ENCODE measurements at regions not wholly inside any gene's neighbourhood (a gene's known extent, or its start where the extent isn't known, plus 50 kb on each side); places are given as distances from the start of the nearest gene placed in this dataset.

DNA sequence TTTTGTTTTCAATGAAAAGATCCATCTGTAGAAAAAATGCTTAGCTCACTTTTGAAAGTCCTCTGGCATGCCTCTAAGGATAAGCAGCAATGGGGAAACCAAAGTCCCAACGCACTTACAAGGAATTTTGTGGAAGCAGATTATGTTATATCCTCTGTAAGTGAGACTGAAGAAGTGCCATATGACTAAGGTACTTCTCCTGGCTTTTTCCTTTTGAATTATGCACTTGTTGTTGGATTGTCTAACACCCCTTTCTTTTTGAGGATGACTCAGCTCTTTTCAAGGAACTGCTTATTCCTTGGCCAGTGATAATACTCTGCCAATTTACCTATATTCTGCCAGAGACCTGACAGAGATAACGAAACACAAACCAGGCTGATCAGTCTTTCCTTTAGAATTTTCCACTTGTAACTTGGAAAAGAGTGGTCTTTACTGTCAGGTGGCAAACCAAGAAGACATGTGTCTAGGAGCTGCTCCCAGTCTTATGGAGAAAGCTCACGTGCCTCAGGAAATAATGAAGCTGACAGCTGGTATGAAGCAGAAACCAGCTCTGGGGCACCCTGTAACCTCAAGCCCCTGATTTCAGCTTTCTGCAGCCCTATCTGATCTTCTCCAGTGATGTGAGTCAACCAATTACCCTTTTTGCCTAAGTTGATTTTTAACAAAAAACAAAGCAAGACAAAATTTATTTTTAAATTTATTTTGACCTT is 290.8 kb upstream of the FBXL7 start:
- TF ChIP-seq, protein P1, sequence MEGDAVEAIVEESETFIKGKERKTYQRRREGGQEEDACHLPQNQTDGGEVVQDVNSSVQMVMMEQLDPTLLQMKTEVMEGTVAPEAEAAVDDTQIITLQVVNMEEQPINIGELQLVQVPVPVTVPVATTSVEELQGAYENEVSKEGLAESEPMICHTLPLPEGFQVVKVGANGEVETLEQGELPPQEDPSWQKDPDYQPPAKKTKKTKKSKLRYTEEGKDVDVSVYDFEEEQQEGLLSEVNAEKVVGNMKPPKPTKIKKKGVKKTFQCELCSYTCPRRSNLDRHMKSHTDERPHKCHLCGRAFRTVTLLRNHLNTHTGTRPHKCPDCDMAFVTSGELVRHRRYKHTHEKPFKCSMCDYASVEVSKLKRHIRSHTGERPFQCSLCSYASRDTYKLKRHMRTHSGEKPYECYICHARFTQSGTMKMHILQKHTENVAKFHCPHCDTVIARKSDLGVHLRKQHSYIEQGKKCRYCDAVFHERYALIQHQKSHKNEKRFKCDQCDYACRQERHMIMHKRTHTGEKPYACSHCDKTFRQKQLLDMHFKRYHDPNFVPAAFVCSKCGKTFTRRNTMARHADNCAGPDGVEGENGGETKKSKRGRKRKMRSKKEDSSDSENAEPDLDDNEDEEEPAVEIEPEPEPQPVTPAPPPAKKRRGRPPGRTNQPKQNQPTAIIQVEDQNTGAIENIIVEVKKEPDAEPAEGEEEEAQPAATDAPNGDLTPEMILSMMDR (IDR thresholded peaks at IDR 0.05; ENCODE audit: low read depth, low read length, poor library complexity, severe bottlenecking), result no peak
- no peak for TF ChIP-seq EZH2phosphoT487 (IDR thresholded peaks at IDR 0.05; ENCODE audit: borderline replicate concordance, low read length)

All from DOHH2 (cell line).